ENCODE measurements at regions not wholly inside any gene's neighbourhood (a gene's known extent, or its start where the extent isn't known, plus 50 kb on each side); places are given as distances from the start of the nearest gene placed in this dataset.

DNA sequence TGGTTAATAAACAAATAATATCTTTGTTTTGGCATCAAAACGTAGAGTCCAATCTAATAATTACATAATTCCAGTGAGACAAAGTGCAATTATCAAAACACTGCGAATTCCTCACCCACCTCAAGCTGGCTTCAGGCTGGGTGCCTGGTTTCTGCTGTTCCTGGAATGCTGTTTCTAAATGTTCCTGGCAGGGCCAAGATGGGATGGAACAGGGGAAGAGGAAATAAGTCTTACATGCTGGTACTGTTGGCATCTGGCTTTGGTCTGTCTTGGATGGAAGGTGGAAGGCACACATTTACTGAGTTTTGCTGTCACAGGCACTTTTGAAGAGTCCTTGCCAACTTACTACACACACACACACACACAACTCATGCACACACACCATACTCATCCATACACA lies 101.9 kb upstream of the SLCO3A1 start:
- ChIA-PET CTCF (no interaction called here), POLR2A (no interaction called here)
- TF ChIP-seq, protein P1, sequence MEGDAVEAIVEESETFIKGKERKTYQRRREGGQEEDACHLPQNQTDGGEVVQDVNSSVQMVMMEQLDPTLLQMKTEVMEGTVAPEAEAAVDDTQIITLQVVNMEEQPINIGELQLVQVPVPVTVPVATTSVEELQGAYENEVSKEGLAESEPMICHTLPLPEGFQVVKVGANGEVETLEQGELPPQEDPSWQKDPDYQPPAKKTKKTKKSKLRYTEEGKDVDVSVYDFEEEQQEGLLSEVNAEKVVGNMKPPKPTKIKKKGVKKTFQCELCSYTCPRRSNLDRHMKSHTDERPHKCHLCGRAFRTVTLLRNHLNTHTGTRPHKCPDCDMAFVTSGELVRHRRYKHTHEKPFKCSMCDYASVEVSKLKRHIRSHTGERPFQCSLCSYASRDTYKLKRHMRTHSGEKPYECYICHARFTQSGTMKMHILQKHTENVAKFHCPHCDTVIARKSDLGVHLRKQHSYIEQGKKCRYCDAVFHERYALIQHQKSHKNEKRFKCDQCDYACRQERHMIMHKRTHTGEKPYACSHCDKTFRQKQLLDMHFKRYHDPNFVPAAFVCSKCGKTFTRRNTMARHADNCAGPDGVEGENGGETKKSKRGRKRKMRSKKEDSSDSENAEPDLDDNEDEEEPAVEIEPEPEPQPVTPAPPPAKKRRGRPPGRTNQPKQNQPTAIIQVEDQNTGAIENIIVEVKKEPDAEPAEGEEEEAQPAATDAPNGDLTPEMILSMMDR (IDR thresholded peaks at IDR 0.05; ENCODE audit: control extremely low read depth, extremely low read depth, low read depth, missing control alignments) = no peak
- no peak for DNase-seq (ENCODE audit: extremely low spot score)

GRCh38 chr15:91752081-91752785 lies 101.3 kb upstream of the SLCO3A1 start:
- CTCF ChIA-PET = no interaction called here
- DNase-seq (ENCODE audit: extremely low spot score) = no peak
- TF ChIP-seq, protein P1 (IDR thresholded peaks at IDR 0.05; ENCODE audit: control extremely low read depth, extremely low read depth, low read depth, missing control alignments) = no peak
- POLR2A ChIA-PET = no interaction called here

DNA sequence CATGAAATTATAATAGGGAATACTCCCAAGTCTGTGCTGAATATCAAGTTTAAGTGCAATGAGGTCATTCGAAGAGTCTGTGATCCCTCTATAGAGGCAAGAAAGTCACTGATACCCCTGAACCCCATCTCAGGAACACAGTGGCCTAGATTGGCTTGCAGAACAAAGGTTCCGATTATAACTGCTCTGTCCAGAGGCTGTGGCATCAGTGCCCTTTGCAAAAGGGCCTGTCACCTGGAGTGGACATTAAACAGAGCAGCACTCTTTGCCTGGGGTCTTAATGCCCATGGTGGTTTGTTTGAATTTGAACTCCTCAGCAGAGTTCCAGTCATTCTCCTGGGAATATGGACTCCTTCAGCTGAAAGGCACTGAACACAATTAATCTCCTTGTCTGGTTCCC lies 93.9 kb upstream of the SLCO3A1 start:
- ChIA-PET CTCF (interaction anchor here (1.5 kb wide), 1 partner anchor 10 kb away, joined by 3 read pairs; no protein-coding TSS in a partner anchor), POLR2A (no interaction called here)
- TF ChIP-seq, protein P1 (IDR thresholded peaks at IDR 0.05; ENCODE audit: control extremely low read depth, extremely low read depth, low read depth, missing control alignments) = no peak
- no peak for DNase-seq (ENCODE audit: extremely low spot score)

DNA sequence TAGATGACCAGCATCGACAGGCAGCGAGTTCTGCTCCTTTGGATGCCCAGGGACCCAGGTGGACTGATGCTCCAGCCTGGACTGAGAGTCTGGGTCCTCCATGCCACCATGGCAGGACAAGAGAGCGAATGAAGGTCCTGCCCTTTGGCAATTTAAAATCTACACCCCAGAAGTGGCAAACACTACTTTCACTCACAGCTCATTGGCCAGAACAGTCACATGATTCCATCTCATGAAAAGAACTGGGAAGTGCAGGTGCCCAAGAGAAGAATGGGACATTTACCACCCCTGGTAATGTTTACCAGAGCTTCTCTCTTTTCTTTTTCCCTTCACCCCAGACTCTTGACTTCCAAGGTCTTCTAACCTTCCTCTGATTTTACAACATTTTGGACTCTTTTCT lies 87.8 kb upstream of the SLCO3A1 start:
- ChIA-PET POLR2A (no interaction called here), CTCF (interaction anchor here (1.6 kb wide), 1 partner anchor 9 kb away, joined by 3 read pairs; no protein-coding TSS in a partner anchor)
- DNase-seq (ENCODE audit: extremely low spot score) = no peak
- TF ChIP-seq, protein P1 (IDR thresholded peaks at IDR 0.05; ENCODE audit: control extremely low read depth, extremely low read depth, low read depth, missing control alignments) = no peak

- ChIA-PET CTCF (interaction anchor here (1.0 kb wide), 1 partner anchor 9 kb away, joined by 3 read pairs; no protein-coding TSS in a partner anchor), POLR2A (no interaction called here)
- no peak for DNase-seq (ENCODE audit: extremely low spot score)
Observed at GRCh38 chr15:91769476-91769875, 84.0 kb upstream of the SLCO3A1 start.

DNA sequence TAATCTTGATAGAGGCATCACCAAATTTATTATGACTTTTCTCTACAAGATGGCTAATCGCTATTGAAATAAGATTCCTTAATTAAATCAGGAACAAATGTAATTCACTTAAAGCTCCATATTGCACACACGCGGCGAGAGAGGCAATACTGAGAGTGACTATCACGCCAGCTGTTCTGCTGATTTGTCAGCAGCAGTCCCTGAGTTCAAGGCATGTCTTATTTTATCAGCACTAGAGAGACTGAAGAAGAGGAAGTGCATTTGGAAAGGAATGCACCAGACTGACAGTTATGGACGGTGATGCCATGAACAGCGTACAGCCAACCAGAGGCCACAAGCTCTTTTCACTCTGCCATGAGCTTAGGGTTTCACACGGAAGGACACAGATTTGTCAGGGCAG lies 83.6 kb upstream of the SLCO3A1 start:
- POLR2A ChIA-PET = no interaction called here
- CTCF ChIA-PET = interaction anchor here (1.0 kb wide), 1 partner anchor 10 kb away, joined by 3 read pairs; no protein-coding TSS in a partner anchor
- TF ChIP-seq, protein P1 (IDR thresholded peaks at IDR 0.05; ENCODE audit: control extremely low read depth, extremely low read depth, low read depth, missing control alignments) = no peak
- DNase-seq (ENCODE audit: extremely low spot score) = no peak

More at GRCh38 chr15:91769476-91769875, 84.0 kb upstream of the SLCO3A1 start:
- TF ChIP-seq, protein P1 (IDR thresholded peaks at IDR 0.05; ENCODE audit: control extremely low read depth, extremely low read depth, low read depth, missing control alignments) = no peak

Data from GM10248 (cell line).